CD14-positive monocyte (primary cell): ENCODE measurements at regions not wholly inside any gene's neighbourhood (a gene's known extent, or its start where the extent isn't known, plus 50 kb on each side); places are given as distances from the start of the nearest gene placed in this dataset.

Experiments used
- DNase-seq, 3 donors: peaks; one replicate each; pipeline ENCODE4 v3.0.0-alpha.2; 2011 to 2022
- H2AFZ ChIP-seq: 2 replicates; pipeline ENCODE4 v1.6.0; 2012; ENCODE audit warnings: mild to moderate bottlenecking, low read depth, low read length, inconsistent platforms; ENCODE audit not compliant: insufficient read depth, poor library complexity, severe bottlenecking
- H3K27ac ChIP-seq, 2 donors: 1 replicate in 1 of 2; 2 replicates in 1 of 2; pipeline ENCODE4 v1.5.1; 2012 to 2013; ENCODE audit warnings: low read length in 2 of 2, control low read depth in 1 of 2, inconsistent platforms in 1 of 2, low read depth in 1 of 2, mild to moderate bottlenecking in 1 of 2
- H3K27me3 ChIP-seq, 2 donors: one replicate each; pipeline versions ENCODE4 v1.6.0 to v1.6.1; 2011 to 2013; ENCODE audit warnings: low read length in 2 of 2; ENCODE audit not compliant: control insufficient read depth in 2 of 2, insufficient read depth in 2 of 2
- H3K36me3 ChIP-seq, 2 donors: replicated peaks in 1 of 2; 1 replicate in 1 of 2; 2 replicates in 1 of 2; pipeline versions ENCODE4 v1.5.1 to v1.6.1; 2012 to 2013; ENCODE audit warnings: low read length in 2 of 2, control low read depth in 1 of 2, inconsistent platforms in 1 of 2, mild to moderate bottlenecking in 1 of 2; ENCODE audit not compliant: insufficient read depth in 2 of 2, control insufficient read depth in 1 of 2
- H3K4me1 ChIP-seq, 2 donors: 1 replicate in 1 of 2; 2 replicates in 1 of 2; pipeline versions ENCODE4 v1.5.1 to v1.6.1; 2012 to 2013; ENCODE audit warnings: low read length in 2 of 2, control low read depth in 1 of 2, inconsistent platforms in 1 of 2, mild to moderate bottlenecking in 1 of 2, moderate library complexity in 1 of 2; ENCODE audit not compliant: insufficient read depth in 2 of 2, control insufficient read depth in 1 of 2
- H3K4me2 ChIP-seq: replicated peaks from 2 replicates; pipeline ENCODE3; 2012; ENCODE audit warnings: low read length, moderate library complexity, mild to moderate bottlenecking; ENCODE audit not compliant: poor library complexity, severe bottlenecking; ENCODE audit errors: extremely low read depth
- H3K4me3 ChIP-seq, 3 experiments: fragments of 200-600 bp in 1 of 3; sonication (generic) in 1 of 3; replicated peaks in 1 of 3; 1 replicate in 2 of 3; 2 replicates in 1 of 3; pipeline ENCODE4 v1.5.1; 2011 to 2013; ENCODE audit warnings: low read length in 3 of 3, mild to moderate bottlenecking in 3 of 3, control low read depth in 2 of 3, low read depth in 2 of 3, inconsistent platforms in 1 of 3, moderate library complexity in 1 of 3
- H3K79me2 ChIP-seq: 2 replicates; pipeline ENCODE4 v1.6.0; 2012; ENCODE audit warnings: mild to moderate bottlenecking, control low read depth, inconsistent platforms, low read length, moderate library complexity; ENCODE audit not compliant: insufficient read depth
- H3K9ac ChIP-seq: 2 replicates; pipeline ENCODE4 v1.6.0; 2017; ENCODE audit warnings: low read length, mild to moderate bottlenecking; ENCODE audit not compliant: insufficient read depth, poor library complexity, severe bottlenecking
- H3K9me3 ChIP-seq, 2 donors: replicated peaks in 1 of 2; 1 replicate in 1 of 2; 2 replicates in 1 of 2; pipeline versions ENCODE4 v1.5.1 to v1.6.1; 2012 to 2013; ENCODE audit warnings: low read length in 2 of 2, control low read depth in 1 of 2; ENCODE audit not compliant: control insufficient read depth in 1 of 2, insufficient read depth in 1 of 2
- H4K20me1 ChIP-seq: 2 replicates; pipeline ENCODE4 v1.6.0; 2012; ENCODE audit warnings: mild to moderate bottlenecking, low read length, control low read depth, moderate library complexity; ENCODE audit not compliant: insufficient read depth
- H3K27ac Mint-ChIP-seq, 7 donors: one replicate each; pipeline ENCODE4 v1.8.0; 2020; ENCODE audit warnings: mild to moderate bottlenecking in 7 of 7, mixed read lengths in 7 of 7, moderate library complexity in 6 of 7, inconsistent platforms in 2 of 7
- H3K27me3 Mint-ChIP-seq, 3 donors: one replicate each; pipeline ENCODE4 v1.8.0; 2021 to 2022; ENCODE audit warnings: low read depth in 3 of 3, mild to moderate bottlenecking in 3 of 3, mixed read lengths in 3 of 3, moderate library complexity in 3 of 3, inconsistent platforms in 1 of 3
- H3K36me3 Mint-ChIP-seq, 2 donors: one replicate each; pipeline ENCODE4 v1.8.0; 2020; ENCODE audit warnings: mixed read lengths in 2 of 2, inconsistent platforms in 1 of 2, mild to moderate bottlenecking in 1 of 2
- H3K4me1 Mint-ChIP-seq: one replicate; pipeline ENCODE4 v1.8.0; 2020; ENCODE audit warnings: mild to moderate bottlenecking, mixed read lengths
- H3K4me3 Mint-ChIP-seq, 2 donors: one replicate each; pipeline ENCODE4 v1.8.0; 2020; ENCODE audit warnings: mild to moderate bottlenecking in 2 of 2, mixed read lengths in 2 of 2, moderate library complexity in 1 of 2
- H3K9me3 Mint-ChIP-seq, 7 donors: one replicate each; pipeline ENCODE4 v1.8.0; 2020 to 2022; ENCODE audit warnings: mixed read lengths in 7 of 7, mild to moderate bottlenecking in 6 of 7, moderate library complexity in 6 of 7, inconsistent platforms in 2 of 7
- CTCF ChIP-seq: fragments of 200-600 bp; IDR thresholded peaks from one replicate; pipeline ENCODE4 v1.8.0; 2022; ENCODE audit warnings: antibody characterized with exemption, mild to moderate bottlenecking
- WGBS: methylation state at CpG from one replicate; pipeline ENCODE4 v1.1.5; 2013; ENCODE audit warnings: missing lambda C conversion rate; ENCODE audit not compliant: insufficient coverage; 5-methylcytosine and 5-hydroxymethylcytosine counted together
- intact Hi-C, 2 donors: fragments of 100-400 bp; cut with micrococcal nuclease; formaldehyde crosslinking; loops; one replicate each; pipeline versions ENCODE4 v1.15.0 to v1.15.1; 2023

GRCh38 chr4:67083496-67083895 lies 461.8 kb downstream of the CENPC start:
- no peak overlapping the region for H3K27ac ChIP-seq
- intact Hi-C loops: no loop called here
- WGBS: 93% methylated on average over 2 of the region's 5 CpGs

DNA sequence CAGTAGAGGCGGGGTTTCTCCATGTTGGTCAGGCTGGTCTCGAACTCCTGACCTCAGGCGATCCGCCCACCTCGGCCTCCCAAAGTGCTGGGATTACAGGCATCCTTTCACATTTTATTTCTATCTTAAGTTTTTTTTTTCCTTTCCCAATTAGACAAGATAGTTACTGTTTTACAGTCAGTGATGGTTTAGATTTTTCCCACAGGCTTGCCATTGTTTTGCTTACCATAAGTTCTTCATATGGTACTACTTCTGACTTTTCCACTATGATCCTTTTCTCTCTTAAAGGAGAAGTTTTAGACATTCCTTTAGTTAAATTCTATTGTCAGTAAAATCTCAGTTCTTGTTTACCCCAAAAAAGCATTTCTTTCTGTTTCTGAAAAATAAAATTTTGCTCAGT lies 462.6 kb downstream of the CENPC start:
- Mint-ChIP-seq H3K27me3 (peaks cover 1 to 6% (median 3%) of the 10 kb centered on the region in 3 donors), H3K4me3 (no peak overlapping the region)
- H3K9ac ChIP-seq: no peak overlapping the region

More at GRCh38 chr4:67083496-67083895, 461.8 kb downstream of the CENPC start:
- Histone ChIP-seq H3K4me3 (no peak overlapping the region), H3K9ac (no peak overlapping the region), H3K36me3 (no peaks in the 10 kb centered on the region), H3K27me3 (no peaks in the 10 kb centered on the region), H4K20me1 (no peaks in the 10 kb centered on the region), H3K4me2 (no peak overlapping the region), H3K9me3 (no peaks in the 10 kb centered on the region), H3K79me2 (no peaks in the 10 kb centered on the region), H2AFZ (no peak overlapping the region), H3K4me1 (no peaks in the 10 kb centered on the region)
- TF ChIP-seq CTCF: no peak
- Mint-ChIP-seq H3K27me3 (peaks cover 1 to 6% (median 3%) of the 10 kb centered on the region in 3 donors), H3K9me3 (no peaks in the 10 kb centered on the region), H3K27ac (peak overlapping the region in 1 of 7 donors; percentile 11), H3K36me3 (no peaks in the 10 kb centered on the region), H3K4me3 (no peak overlapping the region), H3K4me1 (no peaks in the 10 kb centered on the region)
- DNase-seq: no peak

More for the DNA sequence above, 462.6 kb downstream of the CENPC start:
- Histone ChIP-seq H3K4me2 (no peak overlapping the region), H3K27ac (no peak overlapping the region), H3K4me1 (no peaks in the 10 kb centered on the region), H2AFZ (no peak overlapping the region), H4K20me1 (no peaks in the 10 kb centered on the region), H3K9me3 (no peaks in the 10 kb centered on the region), H3K36me3 (no peaks in the 10 kb centered on the region), H3K27me3 (no peaks in the 10 kb centered on the region), H3K4me3 (no peak overlapping the region), H3K79me2 (no peaks in the 10 kb centered on the region)
- H3K27ac Mint-ChIP-seq: no peak overlapping the region
- H3K36me3 Mint-ChIP-seq: no peaks in the 10 kb centered on the region
- H3K9me3 Mint-ChIP-seq: no peaks in the 10 kb centered on the region
- WGBS: 100% methylated on average over 1 of the region's 5 CpGs
- H3K4me1 Mint-ChIP-seq: no peaks in the 10 kb centered on the region
- intact Hi-C loops: no loop called here
- TF ChIP-seq CTCF: no peak
- DNase-seq: no peak
